Fibroblast of mammary gland (primary cell): ENCODE measurements at regions not wholly inside any gene's neighbourhood (a gene's known extent, or its start where the extent isn't known, plus 50 kb on each side); places are given as distances from the start of the nearest gene placed in this dataset.

Experiments used
- DNase-seq: peaks from one replicate; pipeline ENCODE4 v3.0.0-alpha.2; 2010; ENCODE audit warnings: low read depth
- H3K4me3 ChIP-seq: 2 replicates; pipeline ENCODE4 v1.5.1; 2011; ENCODE audit warnings: low read depth, mild to moderate bottlenecking, low read length, moderate library complexity; ENCODE audit not compliant: control insufficient read depth
- TF ChIP-seq, protein P1 (sequence below): conservative IDR thresholded peaks from 2 replicates; pipeline ENCODE4 v1.5.1; 2011; ENCODE audit warnings: low read depth, low read length, inconsistent platforms; ENCODE audit not compliant: control insufficient read depth, insufficient read depth

DNA sequence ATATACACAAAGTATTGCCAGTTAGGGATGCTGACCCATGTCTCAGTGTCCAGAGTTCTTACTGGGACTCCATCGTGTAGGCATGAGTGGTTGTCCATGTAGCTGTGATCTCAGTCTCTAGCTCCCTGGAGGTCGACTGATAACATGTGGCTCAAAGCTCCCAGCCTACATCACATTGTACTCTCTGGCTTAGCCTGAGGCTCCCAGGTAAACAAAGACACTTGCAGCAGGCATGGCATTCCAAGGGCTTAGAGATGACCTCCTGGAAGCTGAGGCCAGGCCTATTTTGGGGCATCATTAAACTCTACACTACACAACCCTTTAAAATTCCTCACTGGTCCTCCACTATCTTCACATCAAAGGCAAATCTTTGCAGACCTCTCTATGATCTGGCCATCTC lies 100.8 kb upstream of the DOCK1 start:
- no peak for DNase-seq
- H3K4me3 ChIP-seq = no peak overlapping the region
- TF ChIP-seq, protein P1, sequence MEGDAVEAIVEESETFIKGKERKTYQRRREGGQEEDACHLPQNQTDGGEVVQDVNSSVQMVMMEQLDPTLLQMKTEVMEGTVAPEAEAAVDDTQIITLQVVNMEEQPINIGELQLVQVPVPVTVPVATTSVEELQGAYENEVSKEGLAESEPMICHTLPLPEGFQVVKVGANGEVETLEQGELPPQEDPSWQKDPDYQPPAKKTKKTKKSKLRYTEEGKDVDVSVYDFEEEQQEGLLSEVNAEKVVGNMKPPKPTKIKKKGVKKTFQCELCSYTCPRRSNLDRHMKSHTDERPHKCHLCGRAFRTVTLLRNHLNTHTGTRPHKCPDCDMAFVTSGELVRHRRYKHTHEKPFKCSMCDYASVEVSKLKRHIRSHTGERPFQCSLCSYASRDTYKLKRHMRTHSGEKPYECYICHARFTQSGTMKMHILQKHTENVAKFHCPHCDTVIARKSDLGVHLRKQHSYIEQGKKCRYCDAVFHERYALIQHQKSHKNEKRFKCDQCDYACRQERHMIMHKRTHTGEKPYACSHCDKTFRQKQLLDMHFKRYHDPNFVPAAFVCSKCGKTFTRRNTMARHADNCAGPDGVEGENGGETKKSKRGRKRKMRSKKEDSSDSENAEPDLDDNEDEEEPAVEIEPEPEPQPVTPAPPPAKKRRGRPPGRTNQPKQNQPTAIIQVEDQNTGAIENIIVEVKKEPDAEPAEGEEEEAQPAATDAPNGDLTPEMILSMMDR = no peak

- no peak overlapping the region for H3K4me3 ChIP-seq
- no peak for DNase-seq
- TF ChIP-seq, protein P1 = no peak
Observed at GRCh38 chr10:126806498-126806897, 98.7 kb upstream of the DOCK1 start.

DNA sequence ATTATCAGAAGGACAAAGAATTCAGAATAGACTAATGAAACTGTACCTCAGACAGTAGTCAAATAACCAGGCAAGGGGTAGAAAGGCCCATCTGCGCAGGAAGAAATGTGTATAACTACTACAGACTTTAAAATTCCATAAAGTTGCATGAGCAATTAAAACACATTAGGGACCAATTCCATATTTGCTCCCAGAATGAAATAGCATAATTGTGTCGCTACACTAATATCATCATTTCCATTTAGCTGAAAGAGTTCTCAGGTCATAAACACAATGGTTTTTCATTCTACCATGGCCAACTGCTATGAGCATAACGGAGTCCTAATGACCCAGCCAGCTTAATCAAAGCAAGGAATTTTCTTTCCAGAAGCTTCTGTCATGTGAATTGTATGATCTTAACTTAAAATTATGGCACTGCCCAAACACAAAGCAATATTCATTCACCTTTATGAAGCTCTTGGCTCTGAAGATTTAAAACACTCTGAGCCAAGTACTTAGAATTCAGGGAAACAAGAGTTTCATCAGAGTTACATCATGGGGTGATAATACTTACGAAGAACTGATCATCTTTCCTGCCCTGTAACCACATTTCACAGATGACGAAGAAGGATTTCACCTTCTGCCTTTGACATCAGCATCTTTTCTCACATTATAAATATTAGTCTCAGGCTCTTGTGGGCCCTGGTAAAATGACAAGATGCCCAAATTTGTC lies 98.1 kb upstream of the DOCK1 start:
- TF ChIP-seq, protein P1 = no peak
- DNase-seq = no peak
- no peak overlapping the region for H3K4me3 ChIP-seq

DNA sequence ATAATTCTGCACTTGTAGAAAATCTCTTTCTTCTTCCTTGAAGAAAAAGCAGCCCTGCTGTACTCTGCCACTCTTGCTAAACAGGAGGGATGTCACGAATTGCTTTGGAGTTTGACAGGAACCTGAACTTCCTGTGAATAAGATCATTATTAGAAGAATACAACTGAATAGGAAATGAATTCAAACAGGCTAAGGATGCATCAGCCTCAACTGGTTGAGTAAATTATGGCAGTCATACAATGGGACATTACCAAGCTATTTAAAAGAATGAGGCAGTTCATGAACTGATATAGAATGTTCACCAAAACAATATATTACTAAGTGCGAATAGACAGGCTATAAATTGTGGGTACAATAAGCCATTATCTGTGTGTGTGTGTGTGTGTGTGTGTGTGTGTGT lies 97.1 kb upstream of the DOCK1 start:
- H3K4me3 ChIP-seq = no peak overlapping the region
- no peak for DNase-seq
- TF ChIP-seq, protein P1 = no peak

GRCh38 chr10:126813432-126813831 lies 91.8 kb upstream of the DOCK1 start:
- no peak for DNase-seq
- TF ChIP-seq, protein P1 = no peak
- no peak overlapping the region for H3K4me3 ChIP-seq

DNA sequence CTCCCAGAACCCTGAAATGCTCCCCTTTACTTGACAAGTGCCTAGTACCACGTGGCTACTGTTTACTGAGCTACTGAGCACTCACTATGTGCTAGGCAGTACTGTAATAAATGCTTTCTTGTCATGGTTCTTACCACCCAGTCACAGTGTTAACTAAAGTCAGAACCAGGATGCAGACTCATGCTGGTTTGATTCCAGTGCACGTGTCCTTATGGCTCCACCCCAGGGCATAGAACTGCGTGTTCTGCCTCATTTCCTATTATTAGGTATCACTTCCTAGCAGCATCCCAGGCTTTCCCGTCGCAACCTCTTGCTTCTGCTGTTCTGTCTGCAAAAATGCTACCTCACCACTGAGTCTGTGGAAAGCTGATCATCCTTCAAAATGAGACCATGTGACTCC lies 71.7 kb upstream of the DOCK1 start:
- TF ChIP-seq, protein P1 = no peak
- H3K4me3 ChIP-seq = no peak overlapping the region
- no peak for DNase-seq

DNA sequence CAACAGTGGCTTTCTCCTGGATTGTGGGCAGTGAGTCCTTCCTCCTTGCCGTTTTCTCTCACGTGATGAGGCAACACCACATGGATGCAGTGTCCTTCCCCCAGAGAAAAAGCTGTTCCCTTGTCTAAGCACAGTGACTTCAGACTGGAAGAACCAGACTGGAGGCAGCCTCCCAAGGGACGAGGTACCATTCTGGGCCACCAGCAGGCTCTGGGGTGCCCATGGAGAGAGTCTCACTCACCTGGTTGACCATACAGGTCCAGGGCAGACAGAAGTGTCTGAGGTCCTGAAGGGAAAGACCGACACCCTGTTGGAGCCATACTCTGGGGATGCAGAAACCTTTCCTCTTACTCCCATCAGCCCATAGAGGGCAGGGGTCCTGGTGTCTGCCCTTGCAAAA lies 69.2 kb upstream of the DOCK1 start:
- H3K4me3 ChIP-seq = no peak overlapping the region
- TF ChIP-seq, protein P1 = no peak
- no peak for DNase-seq
